Keratinocyte (primary cell): ENCODE measurements at regions not wholly inside any gene's neighbourhood (a gene's known extent, or its start where the extent isn't known, plus 50 kb on each side); places are given as distances from the start of the nearest gene placed in this dataset.

Experiments
- DNase-seq: peaks from one replicate; pipeline ENCODE4 v3.0.0-alpha.2; 2011; ENCODE audit warnings: low read depth, missing footprints, low spot score
- FAIRE-seq: peaks from 2 replicates; lab custom pipeline; 2011; peaks lifted over from hg19 to GRCh38; lab: Jason Lieb, UNC
- H2AFZ ChIP-seq: 2 replicates; pipeline ENCODE4 v1.6.0; 2012; ENCODE audit warnings: low read length, control low read depth, inconsistent platforms; ENCODE audit not compliant: control insufficient read depth
- H3K27ac ChIP-seq: 2 replicates; pipeline ENCODE4 v1.5.1; 2011; ENCODE audit warnings: low read length; ENCODE audit not compliant: control insufficient read depth, insufficient read depth
- H3K27me3 ChIP-seq: 3 replicates; pipeline ENCODE4 v1.6.0; 2011; ENCODE audit warnings: low read length; ENCODE audit not compliant: control insufficient read depth, insufficient read depth; ENCODE audit errors: extremely low read depth
- H3K36me3 ChIP-seq, 2 experiments: 2 replicates in 1 of 2; 3 replicates in 1 of 2; pipeline ENCODE4 v1.5.1; 2011; ENCODE audit warnings: low read length in 2 of 2, mild to moderate bottlenecking in 1 of 2; ENCODE audit not compliant: control insufficient read depth in 2 of 2, insufficient read depth in 2 of 2; ENCODE audit errors: extremely low read depth in 1 of 2
- H3K4me1 ChIP-seq: 3 replicates; pipeline ENCODE4 v1.5.1; 2011; ENCODE audit warnings: low read length; ENCODE audit not compliant: control insufficient read depth, insufficient read depth; ENCODE audit errors: extremely low read depth
- H3K4me2 ChIP-seq: 3 replicates; pipeline ENCODE4 v1.6.0; 2011; ENCODE audit warnings: low read depth, low read length; ENCODE audit not compliant: control insufficient read depth, insufficient read depth; ENCODE audit errors: extremely low read depth
- H3K4me3 ChIP-seq, 3 experiments: fragments of 200-600 bp in 1 of 3; sonication (generic) in 1 of 3; 2 replicates in 2 of 3; 3 replicates in 1 of 3; pipeline ENCODE4 v1.5.1; 2011 to 2016; ENCODE audit warnings: low read length in 3 of 3, mild to moderate bottlenecking in 3 of 3, control low read depth in 2 of 3, inconsistent platforms in 1 of 3, low read depth in 1 of 3, mixed read lengths in 1 of 3, mixed run types in 1 of 3, moderate library complexity in 1 of 3; ENCODE audit not compliant: control insufficient read depth in 2 of 3, insufficient read depth in 2 of 3; ENCODE audit errors: extremely low read depth in 1 of 3
- H3K79me2 ChIP-seq: 2 replicates; pipeline ENCODE4 v1.6.0; 2012; ENCODE audit warnings: low read length; ENCODE audit not compliant: control insufficient read depth, insufficient read depth
- H3K9ac ChIP-seq: 3 replicates; pipeline ENCODE4 v1.6.0; 2011; ENCODE audit warnings: low read length; ENCODE audit not compliant: control insufficient read depth, insufficient read depth; ENCODE audit errors: extremely low read depth
- H3K9me1 ChIP-seq: 3 replicates; pipeline ENCODE4 v1.6.0; 2011; ENCODE audit warnings: low read length; ENCODE audit not compliant: control insufficient read depth, insufficient read depth; ENCODE audit errors: extremely low read depth
- H3K9me3 ChIP-seq: 2 replicates; pipeline ENCODE4 v1.5.1; 2012; ENCODE audit warnings: low read depth, low read length; ENCODE audit not compliant: control insufficient read depth
- H4K20me1 ChIP-seq: 3 replicates; pipeline ENCODE4 v1.6.0; 2011; ENCODE audit warnings: low read length; ENCODE audit not compliant: control insufficient read depth, insufficient read depth; ENCODE audit errors: extremely low read depth
- CTCF ChIP-seq, 3 experiments: IDR thresholded peaks in 1 of 3; conservative IDR thresholded peaks in 1 of 3; optimal IDR thresholded peaks in 1 of 3; 2 replicates in 2 of 3; 3 replicates in 1 of 3; pipeline versions ENCODE3 to v1.5.1; 2011; ENCODE audit warnings: low read length in 3 of 3, mild to moderate bottlenecking in 3 of 3, moderate library complexity in 2 of 3, control low read depth in 1 of 3, inconsistent platforms in 1 of 3; ENCODE audit not compliant: insufficient read depth in 2 of 3; ENCODE audit errors: extremely low read depth in 1 of 3
- EZH2 ChIP-seq: IDR thresholded peaks from one replicate; pipeline ENCODE4 v1.6.1; 2012; ENCODE audit warnings: inconsistent platforms, mild to moderate bottlenecking, low read length, moderate library complexity
- dilution Hi-C: fragments of 300-500 bp; cut with MboI; formaldehyde crosslinking; loops from one replicate; pipeline ENCODE4 v1.7.0; 2020; ENCODE audit warnings: low sequenced_read_pairs; ENCODE audit not compliant: extremely low pct_ligation_motif_present

DNA sequence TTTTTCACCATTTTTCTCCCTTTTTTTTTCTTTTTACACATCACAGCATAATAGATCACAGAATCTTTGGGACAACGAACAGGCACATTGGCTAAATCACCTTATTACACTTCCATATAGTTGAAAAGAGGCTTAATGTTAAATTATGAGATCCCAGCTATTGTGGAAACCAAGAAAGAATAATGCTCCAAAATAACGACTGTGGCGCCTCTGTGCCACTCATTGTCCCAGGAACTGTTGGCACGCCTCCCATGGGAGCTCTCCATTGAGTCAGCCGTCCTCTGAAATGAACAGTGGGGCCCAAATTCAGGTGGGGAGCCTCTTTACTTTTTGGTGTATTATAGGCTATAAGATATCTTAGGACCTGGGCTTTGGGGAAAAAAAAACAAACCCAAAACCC lies 82.2 kb upstream of the NFIB start:
- no peaks in the 10 kb centered on the region for H3K9me3 ChIP-seq
- TF ChIP-seq EZH2 (no peak), CTCF (optimal IDR thresholded peaks at IDR 0.05 in 1 of 3, IDR thresholded peaks at IDR 0.05 in 1 of 3, conservative IDR thresholded peaks at IDR 0.05 in 1 of 3; ENCODE audit: extremely low read depth in 1 of 3, insufficient read depth in 2 of 3, low read length in 3 of 3) (no peak)
- no peaks in the 10 kb centered on the region for H3K9me1 ChIP-seq
- H3K4me3 ChIP-seq, result no peak overlapping the region
- DNase-seq, result no peak
- H3K27ac ChIP-seq, result no peak overlapping the region
- no peak overlapping the region for H2AFZ ChIP-seq
- H3K9ac ChIP-seq, result no peak overlapping the region
- dilution Hi-C loops, result no loop called here
- no peak for FAIRE-seq
- no peaks in the 10 kb centered on the region for H3K4me1 ChIP-seq
- no peak overlapping the region for H3K4me2 ChIP-seq
- H3K27me3 ChIP-seq, result no peaks in the 10 kb centered on the region
- H4K20me1 ChIP-seq, result no peaks in the 10 kb centered on the region
- no peaks in the 10 kb centered on the region for H3K36me3 ChIP-seq
- no peaks in the 10 kb centered on the region for H3K79me2 ChIP-seq

DNA sequence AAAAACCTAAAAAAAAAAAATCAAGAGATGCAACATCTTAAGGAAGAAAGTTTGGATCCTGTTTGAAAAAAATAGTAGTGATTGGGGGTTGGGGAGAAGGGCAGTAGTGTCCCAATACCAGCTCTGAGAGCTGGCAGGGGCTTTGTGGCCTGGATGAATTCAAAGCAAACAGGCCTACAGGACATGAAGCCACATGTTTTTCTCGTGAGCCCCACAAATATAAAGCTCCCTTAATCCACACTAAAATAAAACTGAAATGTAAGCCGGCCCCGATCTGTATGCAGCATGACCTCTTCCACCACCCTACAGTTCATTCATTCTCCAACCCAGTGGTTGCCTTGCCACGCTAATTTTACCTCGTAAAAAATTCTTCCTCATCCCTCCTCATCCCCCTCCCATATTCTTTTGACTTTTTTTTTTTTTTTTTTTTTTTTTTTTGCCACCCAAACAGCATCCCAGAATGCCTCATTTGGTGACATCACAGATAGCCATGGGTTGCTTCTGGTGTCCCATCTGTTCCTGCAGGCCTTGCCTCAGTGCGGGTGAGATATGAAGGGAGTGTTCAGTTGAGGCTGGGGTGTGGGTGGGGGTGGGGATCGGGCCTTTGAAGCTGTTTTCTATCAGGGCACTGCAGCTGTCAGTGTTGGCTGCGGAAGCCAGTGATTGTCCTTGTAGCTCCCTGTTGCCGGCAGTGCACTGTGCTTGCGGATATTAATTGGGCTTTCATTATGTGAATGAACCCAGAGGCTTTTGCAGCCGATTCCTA lies 81.6 kb upstream of the NFIB start:
- TF ChIP-seq EZH2 (no peak), CTCF (optimal IDR thresholded peaks at IDR 0.05 in 1 of 3, IDR thresholded peaks at IDR 0.05 in 1 of 3, conservative IDR thresholded peaks at IDR 0.05 in 1 of 3; ENCODE audit: extremely low read depth in 1 of 3, insufficient read depth in 2 of 3, low read length in 3 of 3) (no peak)
- Histone ChIP-seq H2AFZ (no peak overlapping the region), H3K27me3 (no peaks in the 10 kb centered on the region), H3K36me3 (no peaks in the 10 kb centered on the region), H3K4me3 (no peak overlapping the region), H3K9ac (no peak overlapping the region), H3K9me1 (no peaks in the 10 kb centered on the region), H3K9me3 (no peaks in the 10 kb centered on the region), H3K79me2 (no peaks in the 10 kb centered on the region), H3K4me2 (no peak overlapping the region), H4K20me1 (no peaks in the 10 kb centered on the region), H3K27ac (no peak overlapping the region), H3K4me1 (no peaks in the 10 kb centered on the region)
- DNase-seq, result no peak
- dilution Hi-C loops, result no loop called here
- no peak for FAIRE-seq
